Tibial nerve (tissue), 3 donors: ENCODE measurements at regions not wholly inside any gene's neighbourhood (a gene's known extent, or its start where the extent isn't known, plus 50 kb on each side); places are given as distances from the start of the nearest gene placed in this dataset.

Experiments
- POLR2A ChIP-seq, 2 donors: fragments of 450-650 bp; IDR thresholded peaks; one replicate each; pipeline ENCODE4 v1.6.1; 2017; ENCODE audit warnings: antibody characterized with exemption in 2 of 2, mild to moderate bottlenecking in 2 of 2, moderate library complexity in 2 of 2
- TF ChIP-seq, protein P1 (sequence below), 5 experiments: fragments of 200-600 bp in 3 of 5; fragments of 450-650 bp in 2 of 5; sonication (generic) in 3 of 5; IDR thresholded peaks; one replicate each; pipeline ENCODE4 v1.5.1; 2016 to 2019; ENCODE audit warnings: antibody characterized with exemption in 5 of 5, mild to moderate bottlenecking in 3 of 5, moderate library complexity in 2 of 5

DNA sequence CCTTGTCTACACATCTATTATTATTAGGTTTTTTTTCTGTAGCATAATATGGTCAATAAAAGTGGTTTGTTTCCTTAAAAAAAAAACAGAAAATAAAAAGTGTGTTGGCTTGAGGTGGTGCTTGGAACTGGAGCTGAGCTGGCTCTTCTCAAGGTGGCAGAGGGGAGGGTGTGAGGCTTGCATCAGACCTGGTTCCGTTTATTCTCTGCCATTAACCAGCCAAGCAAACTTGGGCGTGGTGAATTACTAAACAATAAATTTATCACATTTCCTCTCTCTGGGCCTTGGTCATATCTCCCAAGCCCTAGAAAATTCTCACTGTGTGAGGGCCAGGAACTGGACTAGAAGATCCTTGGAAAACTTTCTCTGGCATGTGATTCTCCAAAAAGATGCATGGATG, 427.5 kb upstream of the MKI67 start:
- TF ChIP-seq, protein P1, sequence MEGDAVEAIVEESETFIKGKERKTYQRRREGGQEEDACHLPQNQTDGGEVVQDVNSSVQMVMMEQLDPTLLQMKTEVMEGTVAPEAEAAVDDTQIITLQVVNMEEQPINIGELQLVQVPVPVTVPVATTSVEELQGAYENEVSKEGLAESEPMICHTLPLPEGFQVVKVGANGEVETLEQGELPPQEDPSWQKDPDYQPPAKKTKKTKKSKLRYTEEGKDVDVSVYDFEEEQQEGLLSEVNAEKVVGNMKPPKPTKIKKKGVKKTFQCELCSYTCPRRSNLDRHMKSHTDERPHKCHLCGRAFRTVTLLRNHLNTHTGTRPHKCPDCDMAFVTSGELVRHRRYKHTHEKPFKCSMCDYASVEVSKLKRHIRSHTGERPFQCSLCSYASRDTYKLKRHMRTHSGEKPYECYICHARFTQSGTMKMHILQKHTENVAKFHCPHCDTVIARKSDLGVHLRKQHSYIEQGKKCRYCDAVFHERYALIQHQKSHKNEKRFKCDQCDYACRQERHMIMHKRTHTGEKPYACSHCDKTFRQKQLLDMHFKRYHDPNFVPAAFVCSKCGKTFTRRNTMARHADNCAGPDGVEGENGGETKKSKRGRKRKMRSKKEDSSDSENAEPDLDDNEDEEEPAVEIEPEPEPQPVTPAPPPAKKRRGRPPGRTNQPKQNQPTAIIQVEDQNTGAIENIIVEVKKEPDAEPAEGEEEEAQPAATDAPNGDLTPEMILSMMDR (IDR thresholded peaks at IDR 0.05) = no peak
- no peak for TF ChIP-seq POLR2A (IDR thresholded peaks at IDR 0.05)
